ENCODE measurements at regions not wholly inside any gene's neighbourhood (a gene's known extent, or its start where the extent isn't known, plus 50 kb on each side); places are given as distances from the start of the nearest gene placed in this dataset.

DNA sequence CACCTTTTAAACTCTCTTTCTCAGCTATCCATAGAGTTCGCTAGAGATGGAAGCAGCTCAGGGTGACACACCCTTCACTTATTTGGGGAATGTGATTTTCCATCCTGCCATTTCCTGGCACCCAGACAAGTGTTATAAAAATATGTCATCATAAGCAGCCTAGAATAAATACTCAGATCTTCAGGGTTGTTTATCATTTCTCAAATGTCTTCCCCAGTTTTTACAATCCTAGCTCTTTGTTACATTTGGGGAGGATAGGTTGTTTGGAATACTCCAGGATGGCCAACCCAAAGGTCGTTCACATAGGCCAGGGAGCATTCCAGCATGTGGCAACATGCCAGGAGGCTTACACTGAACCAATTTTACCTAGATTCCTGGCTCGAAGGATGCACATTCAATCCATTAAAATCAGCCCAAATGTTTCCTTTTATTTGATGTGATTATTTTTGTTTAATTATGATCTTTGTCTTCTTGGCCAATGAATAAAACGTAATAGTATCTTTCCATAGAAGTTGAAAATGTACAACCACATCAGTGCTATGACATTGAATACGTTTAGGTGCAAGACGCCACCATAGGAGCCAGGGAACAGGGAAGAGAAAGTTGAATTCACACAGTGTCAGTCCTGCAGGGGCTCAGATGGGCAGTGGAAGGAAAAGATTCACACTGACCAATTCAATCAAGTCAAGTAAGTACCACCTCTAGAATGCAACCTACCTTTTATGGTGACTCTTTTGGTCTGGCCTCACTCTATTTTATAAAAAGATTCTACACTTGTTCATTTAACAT is 537.7 kb upstream of the MDFIC2 start:
- Histone ChIP-seq H3K36me3 (ENCODE audit: insufficient read depth, low read length) (no peaks in the 10 kb centered on the region), H3K4me3 (ENCODE audit: low read depth, low read length, poor library complexity, severe bottlenecking) (no peak overlapping the region), H3K4me1 (ENCODE audit: insufficient read depth, low read length, poor library complexity, severe bottlenecking) (no peaks in the 10 kb centered on the region), H3K4me2 (ENCODE audit: low read length) (no peak overlapping the region), H3K79me2 (ENCODE audit: insufficient read depth, low read depth, low read length) (no peaks in the 10 kb centered on the region), H2AFZ (ENCODE audit: low read length) (no peak overlapping the region), H3K9me3 (ENCODE audit: low read length) (no peaks in the 10 kb centered on the region), H4K20me1 (ENCODE audit: insufficient read depth, low read length) (no peaks in the 10 kb centered on the region), H3K27ac (ENCODE audit: low read depth, low read length, poor library complexity, severe bottlenecking) (no peak overlapping the region), H3K9me2 (ENCODE audit: insufficient read depth, low read length) (no peaks in the 10 kb centered on the region)
- BruUV-seq (replicated peaks) = no TSS peak
- ChIA-PET CTCF (ENCODE audit: unreplicated experiment) (no interaction called here), POLR2A (interaction anchor here (0.5 to 0.7 kb wide), 3 partner anchors 118 to 576 kb away, joined by 3 read pairs; no protein-coding TSS in a partner anchor)
- TF ChIP-seq EZH2phosphoT487 (IDR thresholded peaks at IDR 0.05; ENCODE audit: borderline replicate concordance, low read depth, low read length) = no peak
- TF ChIP-seq, protein P1, sequence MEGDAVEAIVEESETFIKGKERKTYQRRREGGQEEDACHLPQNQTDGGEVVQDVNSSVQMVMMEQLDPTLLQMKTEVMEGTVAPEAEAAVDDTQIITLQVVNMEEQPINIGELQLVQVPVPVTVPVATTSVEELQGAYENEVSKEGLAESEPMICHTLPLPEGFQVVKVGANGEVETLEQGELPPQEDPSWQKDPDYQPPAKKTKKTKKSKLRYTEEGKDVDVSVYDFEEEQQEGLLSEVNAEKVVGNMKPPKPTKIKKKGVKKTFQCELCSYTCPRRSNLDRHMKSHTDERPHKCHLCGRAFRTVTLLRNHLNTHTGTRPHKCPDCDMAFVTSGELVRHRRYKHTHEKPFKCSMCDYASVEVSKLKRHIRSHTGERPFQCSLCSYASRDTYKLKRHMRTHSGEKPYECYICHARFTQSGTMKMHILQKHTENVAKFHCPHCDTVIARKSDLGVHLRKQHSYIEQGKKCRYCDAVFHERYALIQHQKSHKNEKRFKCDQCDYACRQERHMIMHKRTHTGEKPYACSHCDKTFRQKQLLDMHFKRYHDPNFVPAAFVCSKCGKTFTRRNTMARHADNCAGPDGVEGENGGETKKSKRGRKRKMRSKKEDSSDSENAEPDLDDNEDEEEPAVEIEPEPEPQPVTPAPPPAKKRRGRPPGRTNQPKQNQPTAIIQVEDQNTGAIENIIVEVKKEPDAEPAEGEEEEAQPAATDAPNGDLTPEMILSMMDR (conservative IDR thresholded peaks at IDR 0.05; ENCODE audit: low read length) = no peak
- DNase-seq (ENCODE audit: low spot score) = no peak
- intact Hi-C loops (cut with micrococcal nuclease; ENCODE audit: unreplicated experiment) = no loop called here

DNA sequence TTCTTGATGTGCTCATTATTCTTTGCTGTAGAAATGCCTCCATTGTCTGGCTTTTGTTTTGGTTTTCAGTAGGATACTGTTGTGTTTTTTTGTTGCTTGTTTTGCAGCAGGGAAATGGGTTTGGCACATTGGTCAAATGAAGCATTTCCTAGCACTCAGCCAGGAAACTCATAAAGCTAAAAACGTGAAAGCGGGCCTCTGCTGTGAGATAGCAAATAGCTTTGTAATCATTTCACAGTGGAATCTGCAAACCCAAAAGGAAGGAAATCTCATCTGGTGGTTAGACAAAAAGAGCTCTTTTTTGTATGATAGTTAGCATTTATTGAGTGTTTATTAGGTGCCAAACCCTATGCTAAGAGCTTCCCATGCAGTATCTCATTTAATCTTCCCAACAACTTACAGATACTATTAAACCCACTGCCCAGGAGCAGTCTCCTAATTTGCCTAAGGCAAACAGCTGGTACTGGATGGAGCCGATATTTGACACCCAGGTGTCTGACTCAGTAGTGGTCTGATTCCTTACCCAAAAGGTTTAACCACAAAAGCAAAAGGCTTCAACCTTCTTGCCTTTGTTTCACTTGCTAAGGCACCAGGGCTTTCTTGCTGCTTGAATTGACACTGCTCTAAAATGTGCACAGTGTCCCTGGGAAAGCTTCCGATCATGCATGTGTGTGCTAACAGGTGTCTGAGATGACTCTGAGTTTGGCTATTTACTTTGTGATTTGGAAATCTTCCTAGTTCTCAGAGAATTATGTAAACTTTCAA is 527.9 kb upstream of the MDFIC2 start:
- Histone ChIP-seq H3K36me3 (ENCODE audit: insufficient read depth, low read length) (no peaks in the 10 kb centered on the region), H3K9me2 (ENCODE audit: insufficient read depth, low read length) (no peaks in the 10 kb centered on the region), H2AFZ (ENCODE audit: low read length) (no peak overlapping the region), H4K20me1 (ENCODE audit: insufficient read depth, low read length) (no peaks in the 10 kb centered on the region), H3K9me3 (ENCODE audit: low read length) (no peaks in the 10 kb centered on the region), H3K27ac (ENCODE audit: low read depth, low read length, poor library complexity, severe bottlenecking) (no peak overlapping the region), H3K4me3 (ENCODE audit: low read depth, low read length, poor library complexity, severe bottlenecking) (no peak overlapping the region), H3K4me2 (ENCODE audit: low read length) (no peak overlapping the region), H3K4me1 (ENCODE audit: insufficient read depth, low read length, poor library complexity, severe bottlenecking) (no peaks in the 10 kb centered on the region), H3K79me2 (ENCODE audit: insufficient read depth, low read depth, low read length) (no peaks in the 10 kb centered on the region)
- TF ChIP-seq, protein P1 (conservative IDR thresholded peaks at IDR 0.05; ENCODE audit: low read length) = no peak
- TF ChIP-seq EZH2phosphoT487 (IDR thresholded peaks at IDR 0.05; ENCODE audit: borderline replicate concordance, low read depth, low read length) = no peak
- CTCF ChIA-PET (ENCODE audit: unreplicated experiment) = no interaction called here
- intact Hi-C loops (cut with micrococcal nuclease; ENCODE audit: unreplicated experiment) = no loop called here
- POLR2A ChIA-PET = interaction anchor here (0.8 kb wide), 1 partner anchor 15 kb away, joined by 3 read pairs; no protein-coding TSS in a partner anchor
- no TSS peak for BruUV-seq (replicated peaks)
- DNase-seq (ENCODE audit: low spot score) = no peak

Data from OCI-LY7 (cell line).